Panc1 (cell line): ENCODE measurements at regions not wholly inside any gene's neighbourhood (a gene's known extent, or its start where the extent isn't known, plus 50 kb on each side); places are given as distances from the start of the nearest gene placed in this dataset.

Experiments used
- ATAC-seq: fragments of 200-7000 bp; cut with Tn5 transposase; 2 replicates; pipeline ENCODE4 v1.9.1; 2020; ENCODE audit warnings: mild to moderate bottlenecking, moderate library complexity
- BruUV-seq: library from RNA; stranded (reverse); fragments of 400-500 nt; replicated peaks from 2 replicates; lab custom pipeline; 2021; lab: Mats Ljungman, UMichigan
- CTCF ChIA-PET: fragments of 300-600 bp; sonication (Branson Sonifier 250); formaldehyde crosslinking; loops from one replicate; lab custom pipeline; 2022; ENCODE audit warnings: antibody characterized with exemption; lab: Charles Lee
- POLR2A ChIA-PET: fragments of 300-600 bp; sonication (Branson Sonifier 250); formaldehyde crosslinking; loops from one replicate; lab custom pipeline; 2022; ENCODE audit warnings: antibody characterized with exemption; lab: Charles Lee
- DNase-seq: peaks from one replicate; pipeline ENCODE4 v3.0.0-alpha.2; 2010; ENCODE audit warnings: low read depth, low spot score
- H3K27ac ChIP-seq: 2 replicates; pipeline ENCODE4 v1.5.1; 2011; ENCODE audit warnings: mild to moderate bottlenecking, low read length, inconsistent platforms
- H3K27me3 ChIP-seq: fragments of 200-500 bp; sonication (Bioruptor generic); 2 replicates; pipeline ENCODE4 v1.6.0; 2014; ENCODE audit warnings: low read length, inconsistent platforms; ENCODE audit not compliant: control insufficient read depth, insufficient read depth
- H3K36me3 ChIP-seq: fragments of 200-500 bp; sonication (Bioruptor generic); 2 replicates; pipeline ENCODE4 v1.5.1; 2014; ENCODE audit warnings: inconsistent platforms, mild to moderate bottlenecking, low read length, moderate library complexity; ENCODE audit not compliant: control insufficient read depth, insufficient read depth
- H3K4me1 ChIP-seq: 2 replicates; pipeline ENCODE4 v1.5.1; 2011; ENCODE audit warnings: inconsistent platforms, mild to moderate bottlenecking, low read length, moderate library complexity; ENCODE audit not compliant: control insufficient read depth, insufficient read depth
- H3K4me3 ChIP-seq, 2 experiments: 2 replicates each; pipeline ENCODE4 v1.5.1; 2011 to 2012; ENCODE audit warnings: low read depth in 2 of 2, low read length in 2 of 2, mild to moderate bottlenecking in 2 of 2, inconsistent platforms in 1 of 2, moderate library complexity in 1 of 2
- H3K9me3 ChIP-seq: fragments of 200-500 bp; sonication (Bioruptor generic); 2 replicates; pipeline ENCODE4 v1.5.1; 2014; ENCODE audit warnings: low read depth, mild to moderate bottlenecking, inconsistent platforms, low read length, moderate library complexity; ENCODE audit not compliant: control insufficient read depth, insufficient read depth
- CTCF ChIP-seq: fragments of 450-650 bp; IDR thresholded peaks from 2 replicates; pipeline ENCODE4 v1.5.1; 2017; ENCODE audit warnings: mild to moderate bottlenecking
- POLR2AphosphoS5 ChIP-seq: IDR thresholded peaks from 2 replicates; pipeline ENCODE4 v1.6.1; 2012; ENCODE audit warnings: mild to moderate bottlenecking, low read depth, low read length, moderate library complexity
- REST ChIP-seq, 2 experiments: IDR thresholded peaks; 2 replicates each; pipeline ENCODE4 v1.6.1; 2011 to 2012; ENCODE audit warnings: low read depth in 2 of 2, control low read depth in 1 of 2, low read length in 1 of 2, mild to moderate bottlenecking in 1 of 2, moderate library complexity in 1 of 2; ENCODE audit not compliant: insufficient read depth in 1 of 2
- SIN3A ChIP-seq: IDR thresholded peaks from 2 replicates; pipeline ENCODE4 v1.6.1; 2012; ENCODE audit warnings: low read depth, mild to moderate bottlenecking, low read length, moderate library complexity, borderline replicate concordance; ENCODE audit not compliant: insufficient read depth
- TCF7L2 ChIP-seq: IDR thresholded peaks from 2 replicates; pipeline ENCODE4 v1.6.1; 2011; ENCODE audit warnings: mild to moderate bottlenecking, low read depth, low read length, inconsistent platforms
- in situ Hi-C: cut with HindIII; loops from 2 replicates; pipeline ENCODE4 v1.10.0; 2016; ENCODE audit warnings: low sequenced_read_pairs, low pct_unique_long_range_greater_than_20kb
- intact Hi-C: fragments of 100-400 bp; cut with micrococcal nuclease; formaldehyde crosslinking; loops from one replicate; pipeline ENCODE4 v1.10.0; 2022; ENCODE audit not compliant: unreplicated experiment

GRCh38 chr12:111038941-111039340 is 118.6 kb upstream of the MYL2 start:
- Histone ChIP-seq H3K27me3 (peaks cover 25% of the 10 kb centered on the region), H3K9me3 (no peaks in the 10 kb centered on the region), H3K4me1 (peaks cover 14% of the 10 kb centered on the region; the same call in 1 of the 2 replicates), H3K27ac (no peak overlapping the region), H3K36me3 (no peaks in the 10 kb centered on the region), H3K4me3 (no peak overlapping the region)
- no peak for DNase-seq
- ChIA-PET POLR2A (interaction anchor here (0.7 kb wide), 1 partner anchor 24 kb away, joined by 3 read pairs; no protein-coding TSS in a partner anchor), CTCF (no interaction called here)
- BruUV-seq = no TSS peak
- no peak for ATAC-seq
- in situ Hi-C loops (no loop called here), intact Hi-C loops (no loop called here)
- no peak for TF ChIP-seq POLR2AphosphoS5
- no peak for TF ChIP-seq SIN3A
- TF ChIP-seq CTCF = no peak
- TF ChIP-seq REST (IDR thresholded peaks at IDR 0.05; ENCODE audit: insufficient read depth in 1 of 2, low read depth in 2 of 2, low read length in 1 of 2) = no peak
- TF ChIP-seq TCF7L2 = no peak

- Histone ChIP-seq H3K27ac (no peak overlapping the region), H3K4me3 (no peak overlapping the region), H3K27me3 (peaks cover 25% of the 10 kb centered on the region), H3K4me1 (peaks cover 14% of the 10 kb centered on the region; the same call in 1 of the 2 replicates), H3K36me3 (no peaks in the 10 kb centered on the region), H3K9me3 (no peaks in the 10 kb centered on the region)
- in situ Hi-C loops = no loop called here
- no TSS peak for BruUV-seq
- TF ChIP-seq POLR2AphosphoS5 (no peak), CTCF (no peak), TCF7L2 (no peak), REST (IDR thresholded peaks at IDR 0.05; ENCODE audit: insufficient read depth in 1 of 2, low read depth in 2 of 2, low read length in 1 of 2) (no peak)
- POLR2A ChIA-PET = interaction anchor here (0.7 kb wide), 1 partner anchor 24 kb away, joined by 3 read pairs; no protein-coding TSS in a partner anchor
- ATAC-seq = no peak
- intact Hi-C loops = no loop called here
- no peak for DNase-seq
- CTCF ChIA-PET = interaction anchor here (0.6 kb wide), 1 partner anchor 206 kb away, joined by 3 read pairs; no protein-coding TSS in a partner anchor
Measured at GRCh38 chr12:111038077-111038476, 117.7 kb upstream of the MYL2 start.
